Body of pancreas (tissue), 4 donors: ENCODE measurements at regions not wholly inside any gene's neighbourhood (a gene's known extent, or its start where the extent isn't known, plus 50 kb on each side); places are given as distances from the start of the nearest gene placed in this dataset.

Source experiments
- CTCF ChIP-seq, 7 experiments: fragments of 450-650 bp in 4 of 7; fragments of 200-600 bp in 3 of 7; sonication (generic) in 3 of 7; IDR thresholded peaks; one replicate each; pipeline ENCODE4 v1.5.1; 2016 to 2019; ENCODE audit warnings: antibody characterized with exemption in 7 of 7
- POLR2A ChIP-seq, 3 donors: fragments of 450-650 bp; IDR thresholded peaks; one replicate each; pipeline ENCODE4 v1.6.1; 2016; ENCODE audit warnings: antibody characterized with exemption in 3 of 3, mild to moderate bottlenecking in 2 of 3

DNA sequence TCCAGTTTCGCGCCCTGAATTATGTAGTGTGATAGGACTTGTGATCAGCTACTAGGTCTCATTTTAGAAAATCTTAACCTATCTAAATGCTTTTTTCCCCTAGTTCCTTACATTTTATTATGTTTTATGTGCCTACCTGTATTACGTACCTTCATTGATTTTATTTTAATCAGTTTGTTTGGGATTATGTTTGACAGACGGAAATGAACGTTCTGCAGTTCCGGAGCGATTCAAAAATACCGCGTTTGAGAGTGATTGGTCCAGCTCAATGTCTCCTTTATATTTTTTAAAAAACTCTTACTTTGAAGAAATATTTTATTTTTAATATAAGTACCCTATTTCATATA is 114.3 kb upstream of the BTN3A2 start:
- TF ChIP-seq CTCF (IDR thresholded peaks at IDR 0.05) (no peak), POLR2A (IDR thresholded peaks at IDR 0.05) (no peak)
